ENCODE measurements at regions not wholly inside any gene's neighbourhood (a gene's known extent, or its start where the extent isn't known, plus 50 kb on each side); places are given as distances from the start of the nearest gene placed in this dataset.

- Histone ChIP-seq H3K27me3 (replicated peaks) (no peaks in the 10 kb centered on the region), H3K4me3 (ENCODE audit: low read depth, low read length) (no peak overlapping the region), H3K27ac (no peak overlapping the region), H3K36me3 (replicated peaks) (no peaks in the 10 kb centered on the region)
- DNase-seq, result no peak
- TF ChIP-seq, protein P1, sequence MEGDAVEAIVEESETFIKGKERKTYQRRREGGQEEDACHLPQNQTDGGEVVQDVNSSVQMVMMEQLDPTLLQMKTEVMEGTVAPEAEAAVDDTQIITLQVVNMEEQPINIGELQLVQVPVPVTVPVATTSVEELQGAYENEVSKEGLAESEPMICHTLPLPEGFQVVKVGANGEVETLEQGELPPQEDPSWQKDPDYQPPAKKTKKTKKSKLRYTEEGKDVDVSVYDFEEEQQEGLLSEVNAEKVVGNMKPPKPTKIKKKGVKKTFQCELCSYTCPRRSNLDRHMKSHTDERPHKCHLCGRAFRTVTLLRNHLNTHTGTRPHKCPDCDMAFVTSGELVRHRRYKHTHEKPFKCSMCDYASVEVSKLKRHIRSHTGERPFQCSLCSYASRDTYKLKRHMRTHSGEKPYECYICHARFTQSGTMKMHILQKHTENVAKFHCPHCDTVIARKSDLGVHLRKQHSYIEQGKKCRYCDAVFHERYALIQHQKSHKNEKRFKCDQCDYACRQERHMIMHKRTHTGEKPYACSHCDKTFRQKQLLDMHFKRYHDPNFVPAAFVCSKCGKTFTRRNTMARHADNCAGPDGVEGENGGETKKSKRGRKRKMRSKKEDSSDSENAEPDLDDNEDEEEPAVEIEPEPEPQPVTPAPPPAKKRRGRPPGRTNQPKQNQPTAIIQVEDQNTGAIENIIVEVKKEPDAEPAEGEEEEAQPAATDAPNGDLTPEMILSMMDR (IDR thresholded peaks at IDR 0.05; ENCODE audit: low read depth, low read length, missing control alignments), result no peak
- in situ Hi-C loops (cut with HindIII; ENCODE audit: low pct_ligation_motif_present, low sequenced_read_pairs), result no loop called here
These were observed 493.1 kb downstream of the XIRP2 start for GRCh38 chr2:167381349-167381748.

DNA sequence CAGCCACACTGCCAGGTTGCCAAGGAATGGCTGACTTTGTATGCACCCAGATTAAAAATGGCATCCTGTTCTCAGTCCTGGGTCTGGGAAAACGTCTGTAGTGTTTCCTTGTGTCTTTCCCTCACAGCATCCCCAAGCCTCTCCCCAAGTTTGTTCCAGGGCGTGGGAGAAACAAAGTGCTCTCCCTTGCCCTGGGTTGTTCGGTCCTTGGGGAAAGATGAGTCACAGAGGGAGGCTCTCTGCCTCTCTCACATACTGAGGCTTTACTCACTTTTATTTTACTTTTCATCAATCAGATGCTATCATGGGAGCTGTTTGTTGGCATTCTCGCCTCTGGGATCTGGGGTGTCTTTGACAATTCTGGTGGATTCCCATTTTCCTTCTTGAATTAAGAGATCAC is 492.3 kb downstream of the XIRP2 start:
- in situ Hi-C loops (cut with HindIII; ENCODE audit: low pct_ligation_motif_present, low sequenced_read_pairs), result no loop called here

GRCh38 chr2:167380094-167380493 is 491.8 kb downstream of the XIRP2 start:
- no peak for DNase-seq
- Histone ChIP-seq H3K27ac (no peak overlapping the region), H3K36me3 (replicated peaks) (no peaks in the 10 kb centered on the region), H3K4me3 (ENCODE audit: low read depth, low read length) (no peak overlapping the region), H3K27me3 (replicated peaks) (no peaks in the 10 kb centered on the region)
- in situ Hi-C loops (cut with HindIII; ENCODE audit: low pct_ligation_motif_present, low sequenced_read_pairs), result no loop called here
- TF ChIP-seq, protein P1 (IDR thresholded peaks at IDR 0.05; ENCODE audit: low read depth, low read length, missing control alignments), result no peak

More for the DNA sequence above, 492.3 kb downstream of the XIRP2 start:
- TF ChIP-seq, protein P1 (IDR thresholded peaks at IDR 0.05; ENCODE audit: low read depth, low read length, missing control alignments), result no peak
- no peak for DNase-seq
- no peak overlapping the region for H3K4me3 ChIP-seq (ENCODE audit: low read depth, low read length)
- H3K27me3 ChIP-seq (replicated peaks), result no peaks in the 10 kb centered on the region
- no peak overlapping the region for H3K27ac ChIP-seq
- no peaks in the 10 kb centered on the region for H3K36me3 ChIP-seq (replicated peaks)

DNA sequence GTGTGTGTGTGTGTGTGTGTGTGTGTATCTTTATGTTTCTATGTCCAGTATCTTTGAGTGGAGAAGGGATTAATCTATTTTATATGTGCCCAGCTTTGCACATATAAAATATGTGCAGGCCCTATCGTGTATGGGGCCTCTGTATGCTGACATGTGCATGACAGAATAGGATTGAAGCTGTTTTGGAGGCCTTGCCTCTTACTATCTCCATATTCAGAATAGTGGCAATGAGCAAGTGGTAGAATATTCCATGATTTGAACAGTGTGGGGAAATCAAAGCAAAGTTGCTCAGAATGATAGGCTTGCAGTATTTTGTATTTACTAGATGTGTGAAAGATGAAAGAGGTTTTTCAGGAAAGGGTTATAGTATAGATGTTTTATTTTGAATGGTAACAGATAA is 480.8 kb downstream of the XIRP2 start:
- H3K4me3 ChIP-seq (ENCODE audit: low read depth, low read length), result no peak overlapping the region
- TF ChIP-seq, protein P1 (IDR thresholded peaks at IDR 0.05; ENCODE audit: low read depth, low read length, missing control alignments), result no peak
- H3K27me3 ChIP-seq (replicated peaks), result no peaks in the 10 kb centered on the region
- DNase-seq, result no peak
- H3K27ac ChIP-seq, result no peak overlapping the region
- in situ Hi-C loops (cut with HindIII; ENCODE audit: low pct_ligation_motif_present, low sequenced_read_pairs), result no loop called here
- H3K36me3 ChIP-seq (replicated peaks), result no peaks in the 10 kb centered on the region

GRCh38 chr2:167368371-167368770 is 480.1 kb downstream of the XIRP2 start:
- TF ChIP-seq, protein P1 (IDR thresholded peaks at IDR 0.05; ENCODE audit: low read depth, low read length, missing control alignments), result no peak
- H3K4me3 ChIP-seq (ENCODE audit: low read depth, low read length), result no peak overlapping the region
- in situ Hi-C loops (cut with HindIII; ENCODE audit: low pct_ligation_motif_present, low sequenced_read_pairs), result no loop called here
- no peaks in the 10 kb centered on the region for H3K27me3 ChIP-seq (replicated peaks)
- H3K36me3 ChIP-seq (replicated peaks), result no peaks in the 10 kb centered on the region
- DNase-seq, result no peak
- H3K27ac ChIP-seq, result no peak overlapping the region

DNA sequence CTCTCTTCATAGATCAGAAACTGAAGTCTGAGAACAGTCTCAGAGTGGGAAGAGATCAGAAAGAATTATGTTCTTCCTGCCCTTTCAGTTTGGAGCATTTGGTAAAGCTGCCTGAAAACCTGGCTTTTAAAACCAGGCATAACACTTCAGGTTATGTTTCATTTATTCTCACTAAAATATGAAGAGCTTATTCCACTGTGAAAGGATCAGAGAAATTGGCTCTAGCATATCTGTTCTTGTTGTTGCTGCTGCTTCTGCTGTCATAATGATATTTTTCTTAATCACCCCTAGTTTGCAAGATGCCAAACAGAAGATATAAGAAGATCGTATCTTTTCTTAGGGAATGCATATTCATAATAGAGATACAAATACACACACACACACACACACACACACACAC is 476.9 kb downstream of the XIRP2 start:
- no peak for DNase-seq
- H3K27me3 ChIP-seq (replicated peaks), result no peaks in the 10 kb centered on the region
- in situ Hi-C loops (cut with HindIII; ENCODE audit: low pct_ligation_motif_present, low sequenced_read_pairs), result no loop called here
- H3K4me3 ChIP-seq (ENCODE audit: low read depth, low read length), result no peak overlapping the region
- TF ChIP-seq, protein P1 (IDR thresholded peaks at IDR 0.05; ENCODE audit: low read depth, low read length, missing control alignments), result no peak
- H3K27ac ChIP-seq, result no peak overlapping the region
- H3K36me3 ChIP-seq (replicated peaks), result no peaks in the 10 kb centered on the region
